ENCODE measurements at regions not wholly inside any gene's neighbourhood (a gene's known extent, or its start where the extent isn't known, plus 50 kb on each side); places are given as distances from the start of the nearest gene placed in this dataset.

DNA sequence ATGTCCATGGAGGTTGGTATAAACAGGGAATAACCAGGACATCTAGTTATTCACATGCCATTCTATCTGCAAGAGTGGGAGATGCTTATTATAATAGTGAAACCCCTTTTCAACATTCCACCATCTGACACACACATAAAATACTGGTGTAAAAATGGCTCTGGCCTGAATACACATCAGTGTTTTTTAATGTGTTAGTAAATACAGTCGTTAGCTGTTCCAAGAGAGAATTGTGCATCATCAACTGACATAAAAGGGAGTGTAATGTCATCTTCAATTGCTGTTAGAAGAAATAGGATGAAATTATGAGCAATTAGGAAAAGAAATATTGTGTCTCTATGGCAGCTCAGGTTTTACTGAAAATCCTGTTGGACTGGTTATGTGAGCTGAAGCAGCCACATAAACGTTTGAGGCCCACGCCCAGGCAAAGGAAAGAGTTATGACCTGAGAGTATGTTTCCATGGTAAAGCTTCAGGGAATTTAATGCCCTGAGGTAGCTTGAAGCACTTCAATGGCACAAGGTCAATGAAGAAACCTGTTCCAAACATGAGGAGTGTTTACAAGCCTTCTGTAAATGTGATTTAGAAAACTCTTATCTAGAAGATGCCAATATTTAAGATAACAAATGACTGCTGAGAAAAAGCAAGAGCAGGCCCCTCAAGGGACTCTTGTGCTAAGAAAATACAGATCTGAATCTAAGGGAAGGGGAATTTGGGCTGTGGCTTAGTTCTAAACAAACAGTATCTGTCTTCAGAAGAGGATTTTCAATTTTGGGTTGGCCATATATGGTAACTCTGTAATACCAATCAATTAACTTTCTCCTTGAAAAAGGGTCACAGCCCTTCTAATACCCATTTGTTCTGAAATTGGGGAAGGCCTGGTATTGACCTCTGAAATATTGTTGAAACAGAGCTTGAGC is 384.3 kb downstream of the SEC16B start:
- TF ChIP-seq, protein P1, sequence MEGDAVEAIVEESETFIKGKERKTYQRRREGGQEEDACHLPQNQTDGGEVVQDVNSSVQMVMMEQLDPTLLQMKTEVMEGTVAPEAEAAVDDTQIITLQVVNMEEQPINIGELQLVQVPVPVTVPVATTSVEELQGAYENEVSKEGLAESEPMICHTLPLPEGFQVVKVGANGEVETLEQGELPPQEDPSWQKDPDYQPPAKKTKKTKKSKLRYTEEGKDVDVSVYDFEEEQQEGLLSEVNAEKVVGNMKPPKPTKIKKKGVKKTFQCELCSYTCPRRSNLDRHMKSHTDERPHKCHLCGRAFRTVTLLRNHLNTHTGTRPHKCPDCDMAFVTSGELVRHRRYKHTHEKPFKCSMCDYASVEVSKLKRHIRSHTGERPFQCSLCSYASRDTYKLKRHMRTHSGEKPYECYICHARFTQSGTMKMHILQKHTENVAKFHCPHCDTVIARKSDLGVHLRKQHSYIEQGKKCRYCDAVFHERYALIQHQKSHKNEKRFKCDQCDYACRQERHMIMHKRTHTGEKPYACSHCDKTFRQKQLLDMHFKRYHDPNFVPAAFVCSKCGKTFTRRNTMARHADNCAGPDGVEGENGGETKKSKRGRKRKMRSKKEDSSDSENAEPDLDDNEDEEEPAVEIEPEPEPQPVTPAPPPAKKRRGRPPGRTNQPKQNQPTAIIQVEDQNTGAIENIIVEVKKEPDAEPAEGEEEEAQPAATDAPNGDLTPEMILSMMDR (conservative IDR thresholded peaks at IDR 0.05) = no peak
- H3K27ac ChIP-seq = peak overlapping the region; percentile 95

DNA sequence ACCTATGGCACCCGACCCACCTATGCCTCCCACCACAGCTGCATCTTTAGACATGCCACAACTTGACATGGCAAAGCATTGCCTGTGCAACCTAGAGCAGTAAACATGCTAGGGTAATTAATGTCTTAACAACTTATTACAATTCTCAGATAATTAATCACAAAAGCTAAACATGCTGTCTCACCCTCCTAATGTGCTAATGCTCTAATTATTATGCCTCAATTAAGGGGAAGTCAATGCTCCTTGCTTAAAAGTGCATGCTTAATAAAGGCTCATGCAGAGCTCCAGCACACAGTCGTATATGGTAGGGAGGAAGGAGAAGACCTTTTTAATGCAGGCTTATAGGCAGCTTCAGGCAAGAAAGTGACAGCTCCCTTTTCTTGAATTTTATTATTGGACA is 396.0 kb downstream of the SEC16B start:
- TF ChIP-seq, protein P1 (conservative IDR thresholded peaks at IDR 0.05) = no peak
- no peak overlapping the region for H3K27ac ChIP-seq

DNA sequence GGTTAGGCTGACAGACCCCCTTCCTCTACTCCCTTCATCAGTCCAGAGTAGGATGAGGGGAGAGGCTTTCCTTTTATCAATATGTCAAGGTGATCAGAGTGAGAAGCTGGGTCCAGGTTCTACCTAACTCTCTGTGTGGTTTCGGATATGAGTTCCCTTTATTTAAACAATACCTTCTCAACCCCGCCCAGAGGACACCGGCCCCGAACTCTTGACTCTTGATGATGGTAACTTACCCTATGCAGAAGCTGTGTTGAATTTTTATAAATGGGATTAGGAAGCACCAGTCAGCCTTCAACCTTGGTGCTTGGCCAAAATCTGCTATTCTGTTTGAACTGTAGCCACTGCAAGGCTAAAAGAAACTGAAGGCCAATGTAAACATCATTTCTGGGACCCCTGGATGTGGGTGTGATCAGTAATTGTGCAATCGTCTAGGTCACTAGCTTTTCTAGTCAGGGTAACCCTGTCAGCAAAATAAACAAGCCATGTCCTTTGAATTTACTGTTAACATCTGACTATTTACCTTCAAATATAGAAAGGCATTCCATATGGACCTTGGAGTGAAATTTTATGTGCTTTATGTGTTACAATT is 398.3 kb downstream of the SEC16B start:
- H3K27ac ChIP-seq = no peak overlapping the region
- TF ChIP-seq, protein P1 (conservative IDR thresholded peaks at IDR 0.05) = no peak

DNA sequence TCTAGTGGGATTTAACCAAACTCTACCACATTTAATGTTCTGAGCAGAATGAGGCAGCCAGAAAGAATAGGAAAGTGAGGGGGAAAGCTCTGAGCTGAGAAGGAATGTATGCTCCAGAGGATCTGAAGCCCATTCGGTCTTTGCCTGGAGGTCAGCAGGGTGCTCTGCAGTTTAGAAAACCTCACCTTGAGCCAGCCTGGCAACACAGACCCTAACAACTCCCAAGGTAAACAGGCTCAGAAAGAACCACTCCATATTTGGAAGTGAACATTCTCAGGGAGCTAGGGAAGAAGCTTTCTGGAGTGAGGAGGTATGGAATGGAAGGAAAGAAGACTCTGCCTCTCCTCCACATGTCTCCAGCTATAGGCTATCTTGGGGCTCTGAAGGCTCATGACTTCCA is 398.8 kb downstream of the SEC16B start:
- H3K27ac ChIP-seq = no peak overlapping the region
- TF ChIP-seq, protein P1 (conservative IDR thresholded peaks at IDR 0.05) = no peak

DNA sequence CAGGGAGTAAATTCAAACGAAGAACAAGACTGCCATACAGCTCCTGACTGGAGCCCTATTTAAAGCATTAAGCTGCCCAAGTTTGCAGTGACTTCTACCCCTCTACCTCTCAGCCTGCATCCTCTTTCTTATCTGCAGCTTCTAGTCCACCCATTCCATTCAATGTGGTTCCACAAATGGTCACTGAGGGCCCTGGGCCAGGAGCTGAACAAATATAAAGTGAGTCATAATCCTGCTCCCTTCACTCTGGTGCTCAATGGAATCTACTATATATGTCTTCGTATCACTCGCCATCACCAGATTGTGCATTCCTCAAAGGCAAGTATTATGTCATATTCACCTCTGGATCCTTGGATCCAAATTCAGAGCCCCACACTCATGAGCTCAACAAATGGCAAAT is 398.7 kb downstream of the BRINP2 start:
- H3K27ac ChIP-seq = no peak overlapping the region
- TF ChIP-seq, protein P1 (conservative IDR thresholded peaks at IDR 0.05) = no peak

DNA sequence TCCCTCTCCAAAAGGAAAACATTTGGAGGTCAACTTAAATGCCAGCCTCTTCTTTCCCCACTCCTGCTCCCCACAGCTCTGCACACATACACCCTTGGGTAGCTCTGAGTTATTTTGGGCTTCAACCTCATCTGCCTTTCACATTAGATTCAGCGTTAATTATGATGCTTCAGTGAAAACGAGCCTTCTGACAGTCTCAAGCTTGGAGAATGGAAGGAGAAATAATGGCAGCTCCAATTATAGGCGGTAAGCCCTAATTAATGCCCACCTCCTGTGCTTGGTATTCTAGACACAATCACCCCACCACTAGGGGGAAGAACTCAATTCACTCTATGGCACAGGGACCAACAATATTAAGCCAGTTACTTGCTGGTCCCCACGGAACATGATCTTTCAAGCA is 397.9 kb downstream of the BRINP2 start:
- no peak overlapping the region for H3K27ac ChIP-seq
- TF ChIP-seq, protein P1 (conservative IDR thresholded peaks at IDR 0.05) = 0 out of 2 replicates have a peak, but pooled peaks have one; percentile 26

DNA sequence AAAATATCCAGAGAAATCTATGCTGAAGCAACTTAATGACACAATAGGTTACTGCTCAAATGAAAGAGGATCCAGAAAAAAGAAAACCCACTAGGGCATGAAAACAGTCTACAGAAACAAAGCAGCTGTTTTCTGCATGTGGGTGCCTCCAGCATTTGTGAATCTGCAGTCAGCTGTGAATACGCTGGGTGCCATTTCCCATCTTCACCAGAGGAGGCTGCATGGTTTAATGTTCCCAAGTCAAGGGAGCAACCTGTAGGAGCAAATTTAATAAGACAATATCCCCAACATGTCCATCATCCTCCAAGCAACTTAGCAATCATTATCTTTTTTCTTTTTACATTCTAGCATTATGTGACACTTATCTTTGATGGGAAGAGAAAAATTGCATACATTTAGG is 396.6 kb downstream of the BRINP2 start:
- H3K27ac ChIP-seq = no peak overlapping the region
- TF ChIP-seq, protein P1 (conservative IDR thresholded peaks at IDR 0.05) = peak; percentile 61
